ENCODE measurements at regions not wholly inside any gene's neighbourhood (a gene's known extent, or its start where the extent isn't known, plus 50 kb on each side); places are given as distances from the start of the nearest gene placed in this dataset.

DNA sequence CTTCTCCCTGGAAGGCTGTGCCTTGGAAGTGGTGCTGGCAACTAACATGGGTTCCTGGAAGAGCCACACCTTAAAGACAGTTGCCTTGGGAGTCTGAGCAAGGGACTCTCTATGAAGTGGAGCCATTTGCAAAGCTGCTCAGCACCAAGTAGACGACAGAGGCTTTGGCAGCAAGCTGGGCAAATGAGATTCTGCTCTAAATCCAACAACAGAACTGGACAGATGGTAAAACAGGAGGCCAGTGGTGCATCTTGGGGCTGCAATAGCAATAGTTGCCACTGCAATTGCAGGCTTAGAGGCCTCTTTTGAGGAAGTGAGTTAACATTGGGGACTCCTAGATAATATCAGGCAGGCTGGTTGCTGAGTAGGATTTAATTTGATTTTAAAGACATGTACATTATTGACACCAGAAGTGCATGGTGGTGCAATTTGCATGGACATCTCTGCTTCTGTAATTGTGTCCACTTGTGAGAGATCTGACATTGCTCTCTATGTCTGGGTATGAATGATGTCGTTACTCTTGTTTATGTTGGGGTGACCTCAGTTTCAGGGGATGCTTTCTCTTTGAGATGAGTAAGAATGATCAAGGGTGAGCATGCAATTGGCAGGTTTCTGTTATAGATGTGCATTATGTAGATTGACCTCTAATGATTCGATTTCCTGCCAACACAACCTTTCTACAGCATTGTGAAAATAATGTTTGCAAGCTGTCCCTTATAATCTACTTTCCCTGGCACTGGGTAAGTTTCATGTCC, 568.3 kb upstream of the MEX3C start:
- ChIA-PET CTCF (ENCODE audit: low intra/inter-chr PET ratio, low total read pairs) (no interaction called here), POLR2A (no interaction called here)
- 0% methylated on average over 2 of the region's 3 CpGs for WGBS (ENCODE audit: low lambda C conversion rate)
- Histone ChIP-seq H3K27ac (ENCODE audit: extremely low read length, insufficient read depth, low read length) (no peak overlapping the region), H3K9ac (ENCODE audit: insufficient read depth, low read depth, low read length) (no peak overlapping the region), H3K4me1 (ENCODE audit: insufficient read depth, low read length) (no peaks in the 10 kb centered on the region), H3K9me3 (ENCODE audit: low read length) (peaks cover 42% of the 10 kb centered on the region), H2AFZ (ENCODE audit: low read length) (no peak overlapping the region), H3K36me3 (replicated peaks in 1 of 2; ENCODE audit: control insufficient read depth in 1 of 2, insufficient read depth in 2 of 2, low read length in 2 of 2) (no peaks in the 10 kb centered on the region), H3K27me3 (ENCODE audit: control insufficient read depth in 1 of 2, insufficient read depth in 2 of 2, low read length in 2 of 2) (no peaks in the 10 kb centered on the region), H3K79me2 (ENCODE audit: insufficient read depth, low read length) (no peaks in the 10 kb centered on the region), H3K4me3 (replicated peaks in 1 of 3; ENCODE audit: insufficient read depth in 1 of 3, low read depth in 2 of 3, low read length in 3 of 3) (no peak overlapping the region), H3K4me2 (ENCODE audit: low read depth, low read length) (no peak overlapping the region), H4K20me1 (ENCODE audit: insufficient read depth, low read length) (no peaks in the 10 kb centered on the region)
- FAIRE-seq (no peak), ATAC-seq (no peak), DNase-seq (ENCODE audit: low spot score) (no peak)
- in situ Hi-C loops (cut with HindIII; ENCODE audit: extremely low pct_ligation_motif_present, low pct_unique_long_range_greater_than_20kb) (loop anchor here (25.0 kb wide), 1 partner anchor 103 kb away; no protein-coding TSS in a partner anchor), intact Hi-C loops (cut with micrococcal nuclease; ENCODE audit: unreplicated experiment) (no loop called here)
- no TSS peak for BruUV-seq (replicated peaks)
- TF ChIP-seq ZNF850 (CRISPR knock-in tag; conservative IDR thresholded peaks at IDR 0.05) (no peak), MED1 (CRISPR knock-in tag; IDR thresholded peaks at IDR 0.05) (no peak), SP5 (CRISPR knock-in tag; IDR thresholded peaks at IDR 0.05; ENCODE audit: borderline replicate concordance, low read depth) (no peak), KLF15 (CRISPR knock-in tag; IDR thresholded peaks at IDR 0.05; ENCODE audit: borderline replicate concordance) (no peak), TOPORS (CRISPR knock-in tag; IDR thresholded peaks at IDR 0.05) (no peak), MED13 (CRISPR knock-in tag; IDR thresholded peaks at IDR 0.05) (no peak), PCBP1 (IDR thresholded peaks at IDR 0.05; ENCODE audit: borderline replicate concordance, low read depth, low read length) (no peak), ZNF382 (CRISPR knock-in tag; IDR thresholded peaks at IDR 0.05; ENCODE audit: borderline replicate concordance) (no peak), BRD4 (CRISPR knock-in tag; IDR thresholded peaks at IDR 0.05) (no peak), TGIF2 (CRISPR knock-in tag; IDR thresholded peaks at IDR 0.05) (no peak)
- TF ChIP-seq, protein P1, sequence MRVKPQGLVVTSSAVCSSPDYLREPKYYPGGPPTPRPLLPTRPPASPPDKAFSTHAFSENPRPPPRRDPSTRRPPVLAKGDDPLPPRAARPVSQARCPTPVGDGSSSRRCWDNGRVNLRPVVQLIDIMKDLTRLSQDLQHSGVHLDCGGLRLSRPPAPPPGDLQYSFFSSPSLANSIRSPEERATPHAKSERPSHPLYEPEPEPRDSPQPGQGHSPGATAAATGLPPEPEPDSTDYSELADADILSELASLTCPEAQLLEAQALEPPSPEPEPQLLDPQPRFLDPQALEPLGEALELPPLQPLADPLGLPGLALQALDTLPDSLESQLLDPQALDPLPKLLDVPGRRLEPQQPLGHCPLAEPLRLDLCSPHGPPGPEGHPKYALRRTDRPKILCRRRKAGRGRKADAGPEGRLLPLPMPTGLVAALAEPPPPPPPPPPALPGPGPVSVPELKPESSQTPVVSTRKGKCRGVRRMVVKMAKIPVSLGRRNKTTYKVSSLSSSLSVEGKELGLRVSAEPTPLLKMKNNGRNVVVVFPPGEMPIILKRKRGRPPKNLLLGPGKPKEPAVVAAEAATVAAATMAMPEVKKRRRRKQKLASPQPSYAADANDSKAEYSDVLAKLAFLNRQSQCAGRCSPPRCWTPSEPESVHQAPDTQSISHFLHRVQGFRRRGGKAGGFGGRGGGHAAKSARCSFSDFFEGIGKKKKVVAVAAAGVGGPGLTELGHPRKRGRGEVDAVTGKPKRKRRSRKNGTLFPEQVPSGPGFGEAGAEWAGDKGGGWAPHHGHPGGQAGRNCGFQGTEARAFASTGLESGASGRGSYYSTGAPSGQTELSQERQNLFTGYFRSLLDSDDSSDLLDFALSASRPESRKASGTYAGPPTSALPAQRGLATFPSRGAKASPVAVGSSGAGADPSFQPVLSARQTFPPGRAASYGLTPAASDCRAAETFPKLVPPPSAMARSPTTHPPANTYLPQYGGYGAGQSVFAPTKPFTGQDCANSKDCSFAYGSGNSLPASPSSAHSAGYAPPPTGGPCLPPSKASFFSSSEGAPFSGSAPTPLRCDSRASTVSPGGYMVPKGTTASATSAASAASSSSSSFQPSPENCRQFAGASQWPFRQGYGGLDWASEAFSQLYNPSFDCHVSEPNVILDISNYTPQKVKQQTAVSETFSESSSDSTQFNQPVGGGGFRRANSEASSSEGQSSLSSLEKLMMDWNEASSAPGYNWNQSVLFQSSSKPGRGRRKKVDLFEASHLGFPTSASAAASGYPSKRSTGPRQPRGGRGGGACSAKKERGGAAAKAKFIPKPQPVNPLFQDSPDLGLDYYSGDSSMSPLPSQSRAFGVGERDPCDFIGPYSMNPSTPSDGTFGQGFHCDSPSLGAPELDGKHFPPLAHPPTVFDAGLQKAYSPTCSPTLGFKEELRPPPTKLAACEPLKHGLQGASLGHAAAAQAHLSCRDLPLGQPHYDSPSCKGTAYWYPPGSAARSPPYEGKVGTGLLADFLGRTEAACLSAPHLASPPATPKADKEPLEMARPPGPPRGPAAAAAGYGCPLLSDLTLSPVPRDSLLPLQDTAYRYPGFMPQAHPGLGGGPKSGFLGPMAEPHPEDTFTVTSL (CRISPR knock-in tag; IDR thresholded peaks at IDR 0.05; ENCODE audit: borderline replicate concordance), result no peak
- TF ChIP-seq, protein P2, sequence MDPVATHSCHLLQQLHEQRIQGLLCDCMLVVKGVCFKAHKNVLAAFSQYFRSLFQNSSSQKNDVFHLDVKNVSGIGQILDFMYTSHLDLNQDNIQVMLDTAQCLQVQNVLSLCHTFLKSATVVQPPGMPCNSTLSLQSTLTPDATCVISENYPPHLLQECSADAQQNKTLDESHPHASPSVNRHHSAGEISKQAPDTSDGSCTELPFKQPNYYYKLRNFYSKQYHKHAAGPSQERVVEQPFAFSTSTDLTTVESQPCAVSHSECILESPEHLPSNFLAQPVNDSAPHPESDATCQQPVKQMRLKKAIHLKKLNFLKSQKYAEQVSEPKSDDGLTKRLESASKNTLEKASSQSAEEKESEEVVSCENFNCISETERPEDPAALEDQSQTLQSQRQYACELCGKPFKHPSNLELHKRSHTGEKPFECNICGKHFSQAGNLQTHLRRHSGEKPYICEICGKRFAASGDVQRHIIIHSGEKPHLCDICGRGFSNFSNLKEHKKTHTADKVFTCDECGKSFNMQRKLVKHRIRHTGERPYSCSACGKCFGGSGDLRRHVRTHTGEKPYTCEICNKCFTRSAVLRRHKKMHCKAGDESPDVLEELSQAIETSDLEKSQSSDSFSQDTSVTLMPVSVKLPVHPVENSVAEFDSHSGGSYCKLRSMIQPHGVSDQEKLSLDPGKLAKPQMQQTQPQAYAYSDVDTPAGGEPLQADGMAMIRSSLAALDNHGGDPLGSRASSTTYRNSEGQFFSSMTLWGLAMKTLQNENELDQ (CRISPR knock-in tag; IDR thresholded peaks at IDR 0.05; ENCODE audit: borderline replicate concordance), result no peak
- TF ChIP-seq, protein P3, sequence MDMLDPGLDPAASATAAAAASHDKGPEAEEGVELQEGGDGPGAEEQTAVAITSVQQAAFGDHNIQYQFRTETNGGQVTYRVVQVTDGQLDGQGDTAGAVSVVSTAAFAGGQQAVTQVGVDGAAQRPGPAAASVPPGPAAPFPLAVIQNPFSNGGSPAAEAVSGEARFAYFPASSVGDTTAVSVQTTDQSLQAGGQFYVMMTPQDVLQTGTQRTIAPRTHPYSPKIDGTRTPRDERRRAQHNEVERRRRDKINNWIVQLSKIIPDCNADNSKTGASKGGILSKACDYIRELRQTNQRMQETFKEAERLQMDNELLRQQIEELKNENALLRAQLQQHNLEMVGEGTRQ (IDR thresholded peaks at IDR 0.05; ENCODE audit: low read depth, low read length), result no peak
- TF ChIP-seq, protein P3 (CRISPR knock-in tag; IDR thresholded peaks at IDR 0.05; ENCODE audit: borderline replicate concordance), result no peak

Measured in HepG2 (cell line).